Activated B cell treated with CpG ODN at 0.5 μM for 24 hours (primary cell): ENCODE measurements at regions not wholly inside any gene's neighbourhood (a gene's known extent, or its start where the extent isn't known, plus 50 kb on each side); places are given as distances from the start of the nearest gene placed in this dataset.

Experiments
- ATAC-seq: fragments of 200-7000 bp; cut with Tn5 transposase; one replicate; pipeline ENCODE4 v1.10.0; 2021; ENCODE audit warnings: low read depth, mild to moderate bottlenecking, moderate library complexity
- CTCF ChIA-PET: fragments of 350-600 bp; sonication (Branson Sonifier 250); formaldehyde crosslinking; loops from one replicate; lab custom pipeline; 2021; ENCODE audit warnings: antibody characterized with exemption; lab: Charles Lee
- POLR2A ChIA-PET: fragments of 350-600 bp; sonication (Branson Sonifier 250); formaldehyde crosslinking; loops from one replicate; lab custom pipeline; 2021; ENCODE audit warnings: antibody characterized with exemption; lab: Charles Lee
- DNase-seq: peaks from one replicate; pipeline ENCODE4 v3.0.0; 2022
- H3K27ac Mint-ChIP-seq: one replicate; pipeline ENCODE4 v1.8.0; 2020; ENCODE audit warnings: mixed read lengths
- H3K27me3 Mint-ChIP-seq: one replicate; pipeline ENCODE4 v1.8.0; 2021; ENCODE audit warnings: mixed read lengths
- H3K36me3 Mint-ChIP-seq: one replicate; pipeline ENCODE4 v1.8.0; 2021; ENCODE audit warnings: low read depth, mixed read lengths
- H3K4me1 Mint-ChIP-seq: one replicate; pipeline ENCODE4 v1.8.0; 2021; ENCODE audit warnings: mixed read lengths
- H3K4me3 Mint-ChIP-seq: one replicate; pipeline ENCODE4 v1.8.0; 2020; ENCODE audit warnings: mild to moderate bottlenecking, mixed read lengths
- H3K9me3 Mint-ChIP-seq: one replicate; pipeline ENCODE4 v1.8.0; 2020; ENCODE audit warnings: mixed read lengths
- intact Hi-C: fragments of 100-400 bp; cut with micrococcal nuclease; formaldehyde crosslinking; loops from one replicate; pipeline ENCODE4 v1.15.1; 2024
- TF ChIP-seq, protein P1 (sequence below): fragments of 200-600 bp; IDR thresholded peaks from one replicate; pipeline ENCODE4 v1.8.0; 2022; ENCODE audit warnings: antibody characterized with exemption, mild to moderate bottlenecking

DNA sequence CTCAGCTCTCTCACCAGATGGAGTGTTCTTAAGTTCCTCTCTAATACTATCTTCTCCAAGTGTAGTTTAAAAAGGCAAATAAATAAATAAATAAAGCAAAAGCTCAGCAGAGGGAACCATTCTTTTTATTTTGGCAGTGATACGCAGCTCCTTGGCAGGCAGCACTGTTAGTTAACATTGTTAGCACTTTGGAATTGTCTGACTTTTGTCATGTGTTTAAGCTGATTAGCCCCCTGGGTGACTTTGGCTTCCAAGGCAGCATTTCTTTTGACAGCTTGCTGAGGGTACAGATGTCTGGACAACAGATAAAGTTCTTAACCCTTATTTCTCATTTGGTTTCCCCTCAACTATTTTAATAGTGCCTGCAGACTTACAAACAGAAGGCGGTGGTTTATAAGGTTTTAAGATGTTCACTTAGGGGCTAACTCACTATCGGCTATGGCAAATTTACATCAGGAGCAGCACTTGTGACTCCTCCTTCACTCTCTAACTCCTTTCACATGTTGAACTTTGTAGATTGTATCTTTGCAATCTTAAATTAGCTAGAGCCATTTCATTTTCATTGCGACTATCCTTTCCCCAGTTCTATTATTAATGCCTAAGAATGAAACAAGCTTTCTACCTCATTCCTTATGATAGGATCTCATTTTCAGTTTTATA is 213.4 kb downstream of the ZBBX start:
- ChIA-PET POLR2A (no interaction called here), CTCF (no interaction called here)
- no peak overlapping the region for H3K4me3 Mint-ChIP-seq
- ATAC-seq (no peak), DNase-seq (no peak)
- H3K9me3 Mint-ChIP-seq: no peaks in the 10 kb centered on the region
- H3K27ac Mint-ChIP-seq: no peak overlapping the region
- H3K27me3 Mint-ChIP-seq: no peaks in the 10 kb centered on the region
- H3K36me3 Mint-ChIP-seq: no peaks in the 10 kb centered on the region
- TF ChIP-seq, protein P1, sequence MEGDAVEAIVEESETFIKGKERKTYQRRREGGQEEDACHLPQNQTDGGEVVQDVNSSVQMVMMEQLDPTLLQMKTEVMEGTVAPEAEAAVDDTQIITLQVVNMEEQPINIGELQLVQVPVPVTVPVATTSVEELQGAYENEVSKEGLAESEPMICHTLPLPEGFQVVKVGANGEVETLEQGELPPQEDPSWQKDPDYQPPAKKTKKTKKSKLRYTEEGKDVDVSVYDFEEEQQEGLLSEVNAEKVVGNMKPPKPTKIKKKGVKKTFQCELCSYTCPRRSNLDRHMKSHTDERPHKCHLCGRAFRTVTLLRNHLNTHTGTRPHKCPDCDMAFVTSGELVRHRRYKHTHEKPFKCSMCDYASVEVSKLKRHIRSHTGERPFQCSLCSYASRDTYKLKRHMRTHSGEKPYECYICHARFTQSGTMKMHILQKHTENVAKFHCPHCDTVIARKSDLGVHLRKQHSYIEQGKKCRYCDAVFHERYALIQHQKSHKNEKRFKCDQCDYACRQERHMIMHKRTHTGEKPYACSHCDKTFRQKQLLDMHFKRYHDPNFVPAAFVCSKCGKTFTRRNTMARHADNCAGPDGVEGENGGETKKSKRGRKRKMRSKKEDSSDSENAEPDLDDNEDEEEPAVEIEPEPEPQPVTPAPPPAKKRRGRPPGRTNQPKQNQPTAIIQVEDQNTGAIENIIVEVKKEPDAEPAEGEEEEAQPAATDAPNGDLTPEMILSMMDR: no peak
- no peaks in the 10 kb centered on the region for H3K4me1 Mint-ChIP-seq
- intact Hi-C loops: no loop called here

DNA sequence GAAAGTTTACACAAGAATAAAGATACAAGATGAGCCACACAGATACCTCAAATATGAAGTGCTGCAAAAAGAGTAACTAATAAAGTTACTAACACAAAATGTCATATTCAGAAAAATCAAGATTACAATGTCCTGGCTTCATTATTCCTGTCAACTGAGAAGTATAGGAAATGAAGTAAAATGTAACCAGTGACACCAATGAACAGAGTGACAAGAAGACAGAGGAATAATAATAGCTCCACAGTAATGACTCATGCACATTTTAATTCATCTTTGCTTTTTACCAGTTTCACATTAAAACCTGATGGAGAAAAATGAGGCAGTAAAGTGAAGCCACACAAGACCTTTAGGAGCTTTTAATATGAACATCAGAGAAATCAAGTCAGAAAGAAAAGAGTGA is 214.1 kb downstream of the ZBBX start:
- Mint-ChIP-seq H3K9me3 (no peaks in the 10 kb centered on the region), H3K4me1 (no peaks in the 10 kb centered on the region), H3K4me3 (no peak overlapping the region), H3K27ac (no peak overlapping the region), H3K27me3 (no peaks in the 10 kb centered on the region), H3K36me3 (no peaks in the 10 kb centered on the region)
- ChIA-PET CTCF (no interaction called here), POLR2A (no interaction called here)
- ATAC-seq (no peak), DNase-seq (no peak)
- TF ChIP-seq, protein P1: no peak
- intact Hi-C loops: no loop called here

DNA sequence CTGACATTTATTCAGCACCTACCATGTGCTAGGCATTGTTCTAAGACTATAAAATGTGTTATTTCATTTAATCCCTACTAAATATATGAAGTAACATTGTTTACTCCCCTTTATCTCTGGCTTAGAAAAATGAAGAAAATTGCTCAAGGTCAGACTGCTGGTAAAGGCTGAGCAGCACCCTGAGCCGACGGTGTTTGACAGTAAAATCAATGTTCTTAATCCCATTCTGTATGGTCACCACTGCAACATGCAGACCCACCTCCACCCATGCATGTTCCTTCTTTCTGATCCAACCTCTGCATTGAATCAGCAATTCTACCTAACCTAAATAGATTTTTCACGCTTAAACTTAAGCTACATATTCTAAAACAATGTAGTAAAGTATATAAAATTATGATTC is 216.5 kb downstream of the ZBBX start:
- DNase-seq (no peak), ATAC-seq (no peak)
- Mint-ChIP-seq H3K4me1 (no peaks in the 10 kb centered on the region), H3K36me3 (no peaks in the 10 kb centered on the region), H3K4me3 (no peak overlapping the region), H3K9me3 (no peaks in the 10 kb centered on the region), H3K27ac (no peak overlapping the region), H3K27me3 (no peaks in the 10 kb centered on the region)
- TF ChIP-seq, protein P1: no peak
- intact Hi-C loops: no loop called here
- ChIA-PET CTCF (no interaction called here), POLR2A (no interaction called here)

DNA sequence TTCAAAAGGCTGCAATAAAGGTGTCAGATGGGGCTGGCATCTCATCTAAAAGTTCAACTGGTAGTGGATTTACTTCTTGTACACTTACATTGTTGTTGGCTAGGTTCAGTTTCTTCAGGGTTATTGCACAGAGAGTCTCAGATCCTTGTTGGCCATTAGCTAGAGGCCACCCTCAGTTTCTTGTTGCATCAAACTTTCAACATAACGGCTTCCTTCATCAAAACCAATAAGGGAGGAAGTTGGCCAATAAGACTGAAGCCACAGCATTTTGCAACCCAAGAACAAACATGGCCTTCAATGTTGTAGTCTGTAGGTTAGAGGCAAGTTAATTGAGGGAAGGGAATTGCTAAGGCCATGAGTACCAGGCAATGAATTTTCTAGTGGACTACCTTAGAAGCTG is 218.0 kb downstream of the ZBBX start:
- ATAC-seq (no peak), DNase-seq (no peak)
- H3K4me3 Mint-ChIP-seq: no peak overlapping the region
- H3K27me3 Mint-ChIP-seq: no peaks in the 10 kb centered on the region
- ChIA-PET POLR2A (no interaction called here), CTCF (no interaction called here)
- H3K36me3 Mint-ChIP-seq: no peaks in the 10 kb centered on the region
- H3K9me3 Mint-ChIP-seq: peaks cover 3% of the 10 kb centered on the region
- TF ChIP-seq, protein P1: no peak
- H3K4me1 Mint-ChIP-seq: no peaks in the 10 kb centered on the region
- H3K27ac Mint-ChIP-seq: no peak overlapping the region
- intact Hi-C loops: no loop called here

DNA sequence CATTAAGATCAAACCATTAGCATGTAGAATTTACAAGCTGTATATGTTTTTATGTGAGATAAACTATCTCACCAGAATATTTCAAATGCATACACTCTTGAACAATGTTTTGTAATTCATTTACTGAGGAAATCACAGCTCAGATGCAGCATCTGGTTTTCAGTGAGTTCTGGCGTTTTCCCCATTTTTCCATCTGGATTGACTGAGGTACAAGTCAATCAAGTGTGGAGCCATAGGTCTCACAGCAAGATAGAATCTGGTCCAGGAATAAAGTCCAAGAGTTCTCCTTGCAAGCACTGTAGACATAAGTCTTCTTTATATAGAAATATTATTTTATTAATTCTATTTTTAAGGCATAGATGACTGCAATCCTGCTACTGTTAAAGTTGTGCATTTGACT is 219.3 kb downstream of the ZBBX start:
- intact Hi-C loops: no loop called here
- H3K27ac Mint-ChIP-seq: no peak overlapping the region
- DNase-seq (no peak), ATAC-seq (no peak)
- no peaks in the 10 kb centered on the region for H3K36me3 Mint-ChIP-seq
- ChIA-PET POLR2A (no interaction called here), CTCF (no interaction called here)
- no peaks in the 10 kb centered on the region for H3K27me3 Mint-ChIP-seq
- TF ChIP-seq, protein P1: no peak
- H3K4me3 Mint-ChIP-seq: no peak overlapping the region
- H3K9me3 Mint-ChIP-seq: peaks cover 10% of the 10 kb centered on the region
- no peaks in the 10 kb centered on the region for H3K4me1 Mint-ChIP-seq
